ENCODE measurements at regions not wholly inside any gene's neighbourhood (a gene's known extent, or its start where the extent isn't known, plus 50 kb on each side); places are given as distances from the start of the nearest gene placed in this dataset.

DNA sequence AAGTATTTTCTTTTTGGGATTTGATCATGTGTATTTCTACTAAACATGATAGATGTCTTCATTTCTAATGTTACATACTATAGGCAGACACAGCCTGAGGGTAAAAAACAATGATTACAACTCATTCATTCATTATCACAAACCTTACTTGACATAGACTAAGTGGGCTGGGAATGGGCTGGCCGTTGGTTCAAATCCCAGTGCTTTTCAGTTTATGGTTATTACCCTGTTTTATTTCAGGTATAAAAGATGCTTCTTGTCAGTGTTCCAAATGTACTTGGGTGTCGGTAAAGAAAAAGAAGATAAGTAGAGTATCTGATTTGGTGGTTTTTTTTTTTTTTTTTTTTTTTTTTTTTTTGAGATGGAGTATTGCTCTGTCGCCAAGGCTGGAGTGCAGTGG, 149.7 kb upstream of the ZFHX3 start:
- Histone ChIP-seq H3K4me3 (no peak overlapping the region), H3K27ac (no peak overlapping the region), H3K36me3 (no peaks in the 10 kb centered on the region), H3K4me1 (no peaks in the 10 kb centered on the region), H3K9me3 (no peaks in the 10 kb centered on the region), H3K27me3 (no peaks in the 10 kb centered on the region)
- intact Hi-C loops (cut with DNase I), result loop anchor here (10.0 kb wide), 1 partner anchor 363 kb away; no protein-coding TSS in a partner anchor
- no peak for DNase-seq
- TF ChIP-seq, protein P1, sequence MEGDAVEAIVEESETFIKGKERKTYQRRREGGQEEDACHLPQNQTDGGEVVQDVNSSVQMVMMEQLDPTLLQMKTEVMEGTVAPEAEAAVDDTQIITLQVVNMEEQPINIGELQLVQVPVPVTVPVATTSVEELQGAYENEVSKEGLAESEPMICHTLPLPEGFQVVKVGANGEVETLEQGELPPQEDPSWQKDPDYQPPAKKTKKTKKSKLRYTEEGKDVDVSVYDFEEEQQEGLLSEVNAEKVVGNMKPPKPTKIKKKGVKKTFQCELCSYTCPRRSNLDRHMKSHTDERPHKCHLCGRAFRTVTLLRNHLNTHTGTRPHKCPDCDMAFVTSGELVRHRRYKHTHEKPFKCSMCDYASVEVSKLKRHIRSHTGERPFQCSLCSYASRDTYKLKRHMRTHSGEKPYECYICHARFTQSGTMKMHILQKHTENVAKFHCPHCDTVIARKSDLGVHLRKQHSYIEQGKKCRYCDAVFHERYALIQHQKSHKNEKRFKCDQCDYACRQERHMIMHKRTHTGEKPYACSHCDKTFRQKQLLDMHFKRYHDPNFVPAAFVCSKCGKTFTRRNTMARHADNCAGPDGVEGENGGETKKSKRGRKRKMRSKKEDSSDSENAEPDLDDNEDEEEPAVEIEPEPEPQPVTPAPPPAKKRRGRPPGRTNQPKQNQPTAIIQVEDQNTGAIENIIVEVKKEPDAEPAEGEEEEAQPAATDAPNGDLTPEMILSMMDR (IDR thresholded peaks at IDR 0.05), result no peak
- ATAC-seq, result no peak

DNA sequence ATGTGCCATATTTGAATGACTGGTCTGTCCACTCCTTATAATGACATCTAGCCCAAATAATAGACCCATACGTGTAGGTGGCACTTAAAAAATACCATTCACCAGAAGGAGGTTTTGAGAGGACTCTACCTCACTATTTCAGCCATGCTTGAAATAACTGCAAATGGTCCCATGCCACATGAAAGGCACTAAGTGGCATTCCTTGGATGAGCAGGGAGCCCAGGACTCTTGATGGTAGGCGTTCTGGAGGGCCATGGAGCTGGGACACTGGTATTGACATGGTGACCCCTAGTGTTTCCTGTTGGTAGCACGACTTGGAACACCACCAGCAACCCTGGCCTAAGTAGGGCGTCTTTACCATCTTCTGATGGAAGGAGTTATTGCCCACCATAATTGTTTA, 148.7 kb upstream of the ZFHX3 start:
- Histone ChIP-seq H3K4me3 (no peak overlapping the region), H3K9me3 (no peaks in the 10 kb centered on the region), H3K27me3 (no peaks in the 10 kb centered on the region), H3K4me1 (no peaks in the 10 kb centered on the region), H3K27ac (no peak overlapping the region), H3K36me3 (no peaks in the 10 kb centered on the region)
- intact Hi-C loops (cut with DNase I), result loop anchor here (10.0 kb wide), 1 partner anchor 362 kb away; no protein-coding TSS in a partner anchor
- TF ChIP-seq, protein P1 (IDR thresholded peaks at IDR 0.05), result peak; percentile 75
- DNase-seq, result peak; percentile 71
- ATAC-seq, result peak; percentile 99

DNA sequence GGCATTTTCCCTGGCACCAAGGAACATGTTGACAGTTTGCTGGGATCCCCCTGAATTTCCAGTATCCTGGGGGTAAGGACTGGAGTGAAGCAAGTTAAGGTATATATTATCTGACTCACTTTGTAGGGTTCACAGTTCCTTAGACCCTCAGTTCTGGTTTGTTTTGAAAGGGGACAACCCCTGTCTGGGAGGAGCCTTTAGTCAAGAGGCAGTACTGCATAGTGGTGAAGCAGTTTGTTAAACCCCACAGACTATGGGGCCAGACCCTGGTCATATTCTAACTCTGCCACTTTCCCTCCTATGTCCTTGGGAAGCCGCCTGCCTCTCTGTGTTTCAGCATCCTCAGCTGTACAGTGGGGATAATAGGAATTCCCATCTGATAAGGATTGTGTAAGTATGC, 145.5 kb upstream of the ZFHX3 start:
- Histone ChIP-seq H3K4me3 (no peak overlapping the region), H3K27me3 (no peaks in the 10 kb centered on the region), H3K36me3 (no peaks in the 10 kb centered on the region), H3K27ac (no peak overlapping the region), H3K9me3 (no peaks in the 10 kb centered on the region), H3K4me1 (no peaks in the 10 kb centered on the region)
- TF ChIP-seq, protein P1 (IDR thresholded peaks at IDR 0.05), result no peak
- DNase-seq (no peak), ATAC-seq (no peak)
- intact Hi-C loops (cut with DNase I), result loop anchor here (10.0 kb wide), 1 partner anchor 359 kb away; no protein-coding TSS in a partner anchor

DNA sequence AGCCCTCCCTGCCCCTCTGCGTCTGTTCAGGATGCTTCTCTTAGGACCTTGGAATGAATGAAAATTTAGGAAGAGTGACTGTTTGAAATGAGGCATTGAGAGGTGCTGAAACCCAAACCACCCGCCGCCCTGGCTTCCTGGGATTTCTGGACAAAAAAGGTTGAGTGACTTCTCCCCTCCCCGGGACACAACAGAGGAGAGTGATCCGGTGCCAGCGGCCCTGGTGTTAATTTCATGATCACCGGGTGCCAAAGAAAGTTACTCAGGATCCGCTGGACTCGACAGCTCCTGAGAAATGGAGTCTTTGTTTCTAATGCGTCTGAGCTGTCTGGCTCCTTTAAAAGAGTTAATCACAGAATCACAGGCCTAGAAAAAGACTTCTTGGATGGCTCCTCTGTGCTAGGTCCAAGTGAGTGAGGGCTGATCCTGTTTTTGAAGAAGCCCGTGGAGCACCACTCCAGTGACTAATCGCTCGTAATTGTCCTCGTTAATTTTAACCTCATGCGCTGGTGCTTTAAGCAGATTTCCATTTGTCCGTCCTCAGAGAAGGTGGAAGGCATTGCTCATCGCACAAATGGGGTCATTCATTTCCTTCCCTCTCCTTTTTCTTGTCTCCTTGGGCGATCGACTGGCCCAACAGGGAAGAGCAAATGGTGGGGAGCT, 144.4 kb upstream of the ZFHX3 start:
- Histone ChIP-seq H3K27me3 (no peaks in the 10 kb centered on the region), H3K9me3 (no peaks in the 10 kb centered on the region), H3K4me1 (no peaks in the 10 kb centered on the region), H3K27ac (no peak overlapping the region), H3K4me3 (no peak overlapping the region), H3K36me3 (no peaks in the 10 kb centered on the region)
- DNase-seq, result no peak
- no peak for ATAC-seq
- intact Hi-C loops (cut with DNase I), result loop anchor here (10.0 kb wide), 1 partner anchor 358 kb away; no protein-coding TSS in a partner anchor
- TF ChIP-seq, protein P1 (IDR thresholded peaks at IDR 0.05), result no peak

DNA sequence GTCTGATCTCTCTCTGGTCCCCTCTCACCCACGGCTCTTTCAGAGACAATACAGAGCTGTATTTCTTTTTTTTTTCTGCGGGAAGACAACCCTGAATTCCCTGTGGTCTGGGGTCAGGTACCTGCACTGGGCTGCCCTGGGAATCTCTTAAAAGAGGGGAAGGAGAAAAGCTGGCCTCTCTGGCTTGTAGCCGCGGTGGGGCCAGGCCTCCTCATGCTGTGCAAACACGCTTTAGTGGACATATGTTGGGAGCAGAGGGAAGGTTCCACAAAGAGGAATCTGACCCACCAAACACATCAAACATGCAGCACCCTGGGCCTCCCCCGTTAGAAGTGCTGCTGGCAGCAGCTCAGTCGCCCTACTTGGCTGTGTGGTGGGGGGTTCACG, 143.7 kb upstream of the ZFHX3 start:
- DNase-seq, result no peak
- Histone ChIP-seq H3K36me3 (no peaks in the 10 kb centered on the region), H3K9me3 (no peaks in the 10 kb centered on the region), H3K4me3 (no peak overlapping the region), H3K27me3 (no peaks in the 10 kb centered on the region), H3K4me1 (no peaks in the 10 kb centered on the region), H3K27ac (no peak overlapping the region)
- TF ChIP-seq, protein P1 (IDR thresholded peaks at IDR 0.05), result no peak
- no peak for ATAC-seq
- intact Hi-C loops (cut with DNase I), result loop anchor here (10.0 kb wide), 1 partner anchor 357 kb away; no protein-coding TSS in a partner anchor
